Activated CD4-positive, alpha-beta T cell treated with anti-CD3 and anti-CD28 coated beads, Interleukin-2, amount 10 ng/mL, durations not matched to agents 7 days and 5 days (primary cell): ENCODE measurements at regions not wholly inside any gene's neighbourhood (a gene's known extent, or its start where the extent isn't known, plus 50 kb on each side); places are given as distances from the start of the nearest gene placed in this dataset.

Experiments
- CTCF ChIA-PET: fragments of 350-600 bp; sonication (Branson Sonifier 250); formaldehyde crosslinking; loops from one replicate; lab custom pipeline; 2021; ENCODE audit warnings: antibody characterized with exemption; lab: Charles Lee
- POLR2A ChIA-PET: fragments of 350-600 bp; sonication (Branson Sonifier 250); formaldehyde crosslinking; loops from one replicate; lab custom pipeline; 2021; ENCODE audit warnings: antibody characterized with exemption; lab: Charles Lee
- DNase-seq: peaks from one replicate; pipeline ENCODE4 v3.0.0-alpha.2; 2020
- H3K27ac Mint-ChIP-seq: one replicate; pipeline ENCODE4 v1.8.0; 2021; ENCODE audit warnings: mild to moderate bottlenecking, moderate library complexity, mixed read lengths
- H3K27me3 Mint-ChIP-seq: one replicate; pipeline ENCODE4 v1.8.0; 2021; ENCODE audit warnings: mixed read lengths
- H3K36me3 Mint-ChIP-seq: one replicate; pipeline ENCODE4 v1.8.0; 2021; ENCODE audit warnings: low read depth, mixed read lengths
- H3K4me1 Mint-ChIP-seq: one replicate; pipeline ENCODE4 v1.8.0; 2021; ENCODE audit warnings: mixed read lengths
- H3K4me3 Mint-ChIP-seq: one replicate; pipeline ENCODE4 v1.8.0; 2021; ENCODE audit warnings: mild to moderate bottlenecking, moderate library complexity, mixed read lengths
- H3K9me3 Mint-ChIP-seq: one replicate; pipeline ENCODE4 v1.8.0; 2021; ENCODE audit warnings: mixed read lengths

- DNase-seq = no peak
- ChIA-PET POLR2A (no interaction called here), CTCF (no interaction called here)
- Mint-ChIP-seq H3K36me3 (no peaks in the 10 kb centered on the region), H3K9me3 (no peaks in the 10 kb centered on the region), H3K4me3 (no peak overlapping the region), H3K27me3 (no peaks in the 10 kb centered on the region), H3K27ac (no peak overlapping the region), H3K4me1 (no peaks in the 10 kb centered on the region)
Observed at GRCh38 chr6:132244744-132245143, 156.5 kb downstream of the MOXD1 start.

GRCh38 chr6:132236744-132237143 lies 164.5 kb downstream of the MOXD1 start:
- Mint-ChIP-seq H3K36me3 (no peaks in the 10 kb centered on the region), H3K4me3 (no peak overlapping the region), H3K4me1 (no peaks in the 10 kb centered on the region), H3K9me3 (no peaks in the 10 kb centered on the region), H3K27ac (no peak overlapping the region), H3K27me3 (peaks cover 4% of the 10 kb centered on the region)
- ChIA-PET POLR2A (no interaction called here), CTCF (no interaction called here)
- DNase-seq = no peak

GRCh38 chr6:132236281-132236680 lies 165.0 kb downstream of the MOXD1 start:
- ChIA-PET POLR2A (no interaction called here), CTCF (no interaction called here)
- H3K27me3 Mint-ChIP-seq = peaks cover 4% of the 10 kb centered on the region
- no peaks in the 10 kb centered on the region for H3K4me1 Mint-ChIP-seq
- DNase-seq = no peak
- no peaks in the 10 kb centered on the region for H3K9me3 Mint-ChIP-seq
- H3K27ac Mint-ChIP-seq = no peak overlapping the region
- H3K4me3 Mint-ChIP-seq = no peak overlapping the region
- no peaks in the 10 kb centered on the region for H3K36me3 Mint-ChIP-seq

- Mint-ChIP-seq H3K4me3 (no peak overlapping the region), H3K27me3 (peaks cover 4% of the 10 kb centered on the region), H3K36me3 (no peaks in the 10 kb centered on the region), H3K27ac (no peak overlapping the region), H3K4me1 (no peaks in the 10 kb centered on the region), H3K9me3 (no peaks in the 10 kb centered on the region)
- ChIA-PET CTCF (no interaction called here), POLR2A (no interaction called here)
- no peak for DNase-seq
Observed at GRCh38 chr6:132235596-132236280, 165.5 kb downstream of the MOXD1 start.

GRCh38 chr6:132234356-132234755 lies 166.9 kb downstream of the MOXD1 start:
- no peaks in the 10 kb centered on the region for H3K36me3 Mint-ChIP-seq
- no peak overlapping the region for H3K27ac Mint-ChIP-seq
- ChIA-PET CTCF (no interaction called here), POLR2A (no interaction called here)
- no peak for DNase-seq
- no peaks in the 10 kb centered on the region for H3K4me1 Mint-ChIP-seq
- H3K27me3 Mint-ChIP-seq = peaks cover 4% of the 10 kb centered on the region
- no peaks in the 10 kb centered on the region for H3K9me3 Mint-ChIP-seq
- no peak overlapping the region for H3K4me3 Mint-ChIP-seq

GRCh38 chr6:132231121-132231884 lies 170.0 kb downstream of the MOXD1 start:
- POLR2A ChIA-PET = no interaction called here

GRCh38 chr6:132228894-132229293 lies 172.4 kb downstream of the MOXD1 start:
- DNase-seq = no peak
- Mint-ChIP-seq H3K4me3 (no peak overlapping the region), H3K27ac (no peak overlapping the region), H3K4me1 (no peaks in the 10 kb centered on the region), H3K27me3 (peaks cover 2% of the 10 kb centered on the region), H3K9me3 (peaks cover 4% of the 10 kb centered on the region), H3K36me3 (no peaks in the 10 kb centered on the region)
- ChIA-PET CTCF (no interaction called here), POLR2A (no interaction called here)

More at GRCh38 chr6:132231121-132231884, 170.0 kb downstream of the MOXD1 start:
- no peak for DNase-seq
- Mint-ChIP-seq H3K27ac (no peak overlapping the region), H3K4me1 (no peaks in the 10 kb centered on the region), H3K36me3 (no peaks in the 10 kb centered on the region), H3K9me3 (no peaks in the 10 kb centered on the region), H3K27me3 (peaks cover 2% of the 10 kb centered on the region), H3K4me3 (no peak overlapping the region)
- CTCF ChIA-PET = interaction anchor here (1.1 kb wide), 1 partner anchor 1346 kb away, joined by 3 read pairs; no protein-coding TSS in a partner anchor

GRCh38 chr6:132227904-132228303 lies 173.4 kb downstream of the MOXD1 start:
- POLR2A ChIA-PET = no interaction called here
- CTCF ChIA-PET = no interaction called here
- peaks cover 4% of the 10 kb centered on the region for H3K9me3 Mint-ChIP-seq
- no peaks in the 10 kb centered on the region for H3K36me3 Mint-ChIP-seq
- H3K4me1 Mint-ChIP-seq = no peaks in the 10 kb centered on the region
- no peak overlapping the region for H3K27ac Mint-ChIP-seq
- no peaks in the 10 kb centered on the region for H3K27me3 Mint-ChIP-seq
- no peak overlapping the region for H3K4me3 Mint-ChIP-seq
- no peak for DNase-seq

- ChIA-PET CTCF (no interaction called here), POLR2A (no interaction called here)
- no peaks in the 10 kb centered on the region for H3K4me1 Mint-ChIP-seq
- DNase-seq = no peak
- no peak overlapping the region for H3K27ac Mint-ChIP-seq
- peaks cover 4% of the 10 kb centered on the region for H3K9me3 Mint-ChIP-seq
- H3K4me3 Mint-ChIP-seq = no peak overlapping the region
- H3K36me3 Mint-ChIP-seq = no peaks in the 10 kb centered on the region
- H3K27me3 Mint-ChIP-seq = no peaks in the 10 kb centered on the region
Observed at GRCh38 chr6:132224943-132225342, 176.3 kb downstream of the MOXD1 start.

GRCh38 chr6:132220800-132221199 lies 180.5 kb downstream of the MOXD1 start:
- Mint-ChIP-seq H3K4me3 (no peak overlapping the region), H3K36me3 (no peaks in the 10 kb centered on the region), H3K27me3 (no peaks in the 10 kb centered on the region), H3K9me3 (peaks cover 4% of the 10 kb centered on the region), H3K27ac (no peak overlapping the region), H3K4me1 (no peaks in the 10 kb centered on the region)
- POLR2A ChIA-PET = no interaction called here
- DNase-seq = no peak
- CTCF ChIA-PET = no interaction called here

- no peak for DNase-seq
- Mint-ChIP-seq H3K27ac (no peak overlapping the region), H3K27me3 (no peaks in the 10 kb centered on the region), H3K36me3 (no peaks in the 10 kb centered on the region), H3K4me3 (no peak overlapping the region), H3K9me3 (peaks cover 3% of the 10 kb centered on the region), H3K4me1 (no peaks in the 10 kb centered on the region)
- CTCF ChIA-PET = no interaction called here
- POLR2A ChIA-PET = no interaction called here
Observed at GRCh38 chr6:132219901-132220300, 181.4 kb downstream of the MOXD1 start.

GRCh38 chr6:132218059-132218696 lies 183.1 kb downstream of the MOXD1 start:
- Mint-ChIP-seq H3K27me3 (peaks cover 1% of the 10 kb centered on the region), H3K9me3 (no peaks in the 10 kb centered on the region), H3K4me1 (no peaks in the 10 kb centered on the region), H3K27ac (no peak overlapping the region), H3K36me3 (no peaks in the 10 kb centered on the region), H3K4me3 (no peak overlapping the region)
- POLR2A ChIA-PET = no interaction called here
- CTCF ChIA-PET = no interaction called here
- DNase-seq = no peak

- no peaks in the 10 kb centered on the region for H3K36me3 Mint-ChIP-seq
- no peaks in the 10 kb centered on the region for H3K9me3 Mint-ChIP-seq
- H3K4me1 Mint-ChIP-seq = no peaks in the 10 kb centered on the region
- no peak for DNase-seq
- no peak overlapping the region for H3K27ac Mint-ChIP-seq
- ChIA-PET POLR2A (no interaction called here), CTCF (interaction anchor here (0.6 to 0.7 kb wide), 2 partner anchors 87 to 1533 kb away, joined by 3 to 4 read pairs; no protein-coding TSS in a partner anchor)
- peaks cover 1% of the 10 kb centered on the region for H3K27me3 Mint-ChIP-seq
- no peak overlapping the region for H3K4me3 Mint-ChIP-seq
Observed at GRCh38 chr6:132215805-132216204, 185.5 kb downstream of the MOXD1 start.
